AG08396 (cell line): ENCODE measurements at regions not wholly inside any gene's neighbourhood (a gene's known extent, or its start where the extent isn't known, plus 50 kb on each side); places are given as distances from the start of the nearest gene placed in this dataset.
"Not testable (repeated sequence)": the region's sequence is repeated elsewhere in the genome, so short reads cannot be mapped to it uniquely, and the experiment has no call there.

Source experiments
- DNase-seq: peaks from one replicate; pipeline ENCODE4 v3.0.0; 2012; ENCODE audit warnings: low spot score, mixed read lengths

GRCh38 chr4:159655547-159655946 lies 552.7 kb downstream of the RAPGEF2 start:
- no peak for DNase-seq

GRCh38 chr4:159669094-159669493 lies 566.2 kb downstream of the RAPGEF2 start:
- no peak for DNase-seq

GRCh38 chr4:159673221-159673620 lies 570.3 kb downstream of the RAPGEF2 start:
- no peak for DNase-seq

GRCh38 chr4:159674241-159674640 lies 571.4 kb downstream of the RAPGEF2 start:
- no peak for DNase-seq

GRCh38 chr4:159677521-159677920 lies 574.6 kb downstream of the RAPGEF2 start:
- DNase-seq, result no peak

GRCh38 chr4:159682996-159683395 lies 580.1 kb downstream of the RAPGEF2 start:
- DNase-seq, result no peak

- no peak for DNase-seq
Measured at GRCh38 chr4:159684061-159684460, 581.2 kb downstream of the RAPGEF2 start.

GRCh38 chr4:159685340-159686092 lies 582.6 kb downstream of the RAPGEF2 start:
- peak; percentile 3 for DNase-seq

- DNase-seq, result no peak
Measured at GRCh38 chr4:159689526-159689925, 586.6 kb downstream of the RAPGEF2 start.

- no peak for DNase-seq
Measured at GRCh38 chr4:159697322-159698283, 594.7 kb downstream of the RAPGEF2 start.

GRCh38 chr4:159698336-159698735 lies 595.5 kb downstream of the RAPGEF2 start:
- no peak for DNase-seq

- no peak for DNase-seq
Measured at GRCh38 chr4:159702200-159702599, 599.3 kb downstream of the RAPGEF2 start.

- no peak for DNase-seq
Measured at GRCh38 chr4:159705334-159705733, 602.5 kb downstream of the RAPGEF2 start.

- no peak for DNase-seq
Measured at GRCh38 chr4:159706704-159707103, 603.8 kb downstream of the RAPGEF2 start.

- not testable (repeated sequence) for DNase-seq
Measured at GRCh38 chr4:159715180-159715579, 612.3 kb downstream of the RAPGEF2 start.

- no peak for DNase-seq
Measured at GRCh38 chr4:159719531-159719930, 616.7 kb downstream of the RAPGEF2 start.

GRCh38 chr4:159722052-159722451 lies 619.2 kb downstream of the RAPGEF2 start:
- no peak for DNase-seq

- no peak for DNase-seq
Measured at GRCh38 chr4:159722918-159723317, 620.0 kb downstream of the RAPGEF2 start.

- DNase-seq, result no peak
Measured at GRCh38 chr4:159723341-159724048, 620.6 kb downstream of the RAPGEF2 start.

GRCh38 chr4:159725571-159725970 lies 622.7 kb downstream of the RAPGEF2 start:
- DNase-seq, result no peak

GRCh38 chr4:159735281-159736207 lies 632.7 kb downstream of the RAPGEF2 start:
- DNase-seq, result no peak
